G401.6 (cell line): ENCODE measurements at regions not wholly inside any gene's neighbourhood (a gene's known extent, or its start where the extent isn't known, plus 50 kb on each side); places are given as distances from the start of the nearest gene placed in this dataset.

Experiments used
- FAIRE-seq: peaks from 2 replicates; lab custom pipeline; 2012; peaks lifted over from hg19 to GRCh38; lab: Jason Lieb, UNC

DNA sequence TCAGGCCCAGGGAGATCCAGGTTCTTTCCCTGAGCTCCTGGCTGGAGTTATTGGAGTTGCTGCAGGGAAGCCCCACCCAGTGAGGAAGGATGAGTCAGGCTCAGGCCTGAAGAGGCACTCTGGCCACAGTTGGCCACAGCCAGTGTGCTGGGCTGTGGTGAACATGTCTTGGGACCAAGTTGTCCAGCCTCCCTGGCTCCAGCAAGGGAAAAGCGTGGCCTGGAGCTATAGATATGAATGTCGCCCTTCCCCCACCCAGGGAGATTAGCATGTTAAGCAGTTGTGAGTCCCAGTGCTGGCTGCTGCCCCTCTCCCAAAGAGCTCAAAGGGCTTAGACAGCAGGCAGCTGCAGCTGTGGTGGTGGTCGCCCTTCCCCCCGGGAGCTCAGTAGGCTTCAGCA lies 963.2 kb downstream of the ROBO2 start:
- FAIRE-seq: no peak

DNA sequence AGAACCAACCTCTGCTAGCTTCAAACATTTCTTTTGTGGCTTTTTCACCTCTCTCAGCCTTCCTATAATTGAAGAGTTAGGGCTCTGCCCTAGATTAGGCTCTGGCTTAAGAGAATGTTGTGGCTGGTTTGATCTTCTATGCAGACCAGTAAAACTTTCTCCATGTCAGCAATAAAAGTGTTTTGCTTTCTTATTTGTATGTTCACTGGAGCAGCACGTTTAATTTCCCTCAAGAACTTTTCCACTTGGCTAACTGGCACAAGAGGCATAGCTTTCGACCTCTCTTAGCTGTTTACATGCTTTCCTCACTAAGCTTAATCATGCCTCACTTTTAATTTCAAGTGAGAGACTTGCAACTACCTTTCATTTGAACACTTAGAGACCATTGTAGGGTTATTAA lies 964.7 kb downstream of the ROBO2 start:
- no peak for FAIRE-seq

DNA sequence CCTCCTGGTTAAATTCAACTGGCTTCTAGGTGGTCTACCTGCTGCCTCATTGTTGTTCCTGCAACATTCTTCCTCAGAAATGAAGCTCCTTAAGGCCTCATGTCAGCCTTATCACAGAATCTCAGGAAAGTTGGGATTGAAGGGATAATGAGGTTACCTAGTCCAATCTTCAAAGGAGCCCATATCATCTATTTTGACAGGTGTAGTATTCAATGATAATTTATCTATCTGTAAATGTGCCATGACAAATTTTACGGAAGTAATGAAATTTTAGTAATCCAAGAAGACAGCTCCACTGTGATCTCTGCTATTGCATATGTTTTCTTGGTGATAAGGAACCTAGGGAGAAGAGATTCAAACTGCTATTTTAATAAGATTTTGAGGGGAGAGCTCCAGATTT lies 973.8 kb downstream of the ROBO2 start:
- FAIRE-seq: no peak

DNA sequence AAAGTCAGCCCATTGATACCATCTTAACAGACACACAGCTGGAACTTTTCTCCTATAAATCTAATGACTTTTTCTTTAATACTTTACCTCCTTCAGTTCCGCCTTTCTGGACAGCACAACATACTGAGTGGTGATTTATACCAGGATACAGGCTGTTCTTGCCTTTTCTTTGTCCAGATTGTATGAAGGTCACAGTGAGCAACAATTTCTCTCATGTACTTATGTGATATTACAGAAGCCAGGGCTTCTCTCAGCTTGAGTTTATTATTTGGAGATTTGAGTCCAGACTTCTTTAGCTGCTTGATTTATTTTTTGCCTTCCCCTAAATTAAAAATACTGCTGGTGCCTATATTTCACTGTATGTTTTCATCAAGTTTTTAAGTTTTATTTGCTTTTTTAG lies 976.0 kb downstream of the ROBO2 start:
- FAIRE-seq: no peak

- no peak for FAIRE-seq
Measured at GRCh38 chr3:78021710-78022109, 981.8 kb downstream of the ROBO2 start.

- FAIRE-seq: no peak
Measured at GRCh38 chr3:78022232-78022631, 982.3 kb downstream of the ROBO2 start.

- FAIRE-seq: no peak
Measured at GRCh38 chr3:78023257-78023656, 983.4 kb downstream of the ROBO2 start.

GRCh38 chr3:78025916-78026315 lies 986.0 kb downstream of the ROBO2 start:
- FAIRE-seq: no peak

DNA sequence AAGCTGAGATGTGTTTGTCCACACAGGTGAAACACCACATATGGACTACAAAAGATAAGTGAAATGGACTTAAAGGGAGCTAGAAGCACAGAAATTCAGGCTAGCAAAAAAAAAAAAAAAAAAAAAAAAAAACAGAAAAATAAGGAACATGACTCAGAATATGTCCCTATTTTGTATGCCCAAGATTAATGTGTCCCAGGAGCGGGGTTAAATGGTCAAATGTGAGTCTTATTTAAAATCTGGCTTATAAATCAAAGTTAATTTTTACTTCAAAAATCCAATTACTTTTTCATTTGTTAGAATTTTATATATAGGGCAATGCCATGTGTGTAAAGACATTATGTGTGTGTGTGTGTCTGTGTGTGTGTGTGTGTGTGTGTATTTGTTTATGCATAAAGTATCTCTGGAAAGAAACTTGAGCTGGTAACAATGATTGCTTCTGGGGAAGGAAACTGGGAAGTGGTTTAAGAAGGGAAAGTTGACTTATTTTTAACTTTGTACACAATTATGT lies 986.5 kb downstream of the ROBO2 start:
- FAIRE-seq: no peak

- no peak for FAIRE-seq
Measured at GRCh38 chr3:78029775-78030174, 989.9 kb downstream of the ROBO2 start.

DNA sequence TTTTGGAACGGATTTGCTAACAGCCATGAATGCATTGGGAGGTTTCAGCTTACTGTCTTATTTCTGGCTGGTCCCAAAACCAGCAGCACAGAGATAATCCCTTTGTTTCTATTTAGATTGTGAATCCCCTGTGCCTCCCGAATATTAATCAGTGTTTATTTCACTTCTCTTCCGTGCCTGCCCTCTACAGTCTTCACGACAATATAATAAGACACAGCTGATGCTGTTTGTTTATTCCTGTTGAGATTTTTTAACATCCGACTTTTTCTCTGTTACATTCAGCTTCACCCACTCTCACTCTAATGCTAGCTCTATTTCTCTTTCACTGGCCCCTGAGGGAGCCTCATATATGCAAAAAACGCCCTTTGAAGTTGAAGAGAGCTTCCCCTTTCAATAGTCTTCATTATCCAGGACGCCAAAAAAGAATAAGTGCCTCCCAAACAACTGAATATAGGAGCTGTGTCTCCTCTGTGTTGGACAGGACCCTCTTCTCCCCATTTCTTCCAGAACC lies 995.3 kb downstream of the ROBO2 start:
- no peak for FAIRE-seq

DNA sequence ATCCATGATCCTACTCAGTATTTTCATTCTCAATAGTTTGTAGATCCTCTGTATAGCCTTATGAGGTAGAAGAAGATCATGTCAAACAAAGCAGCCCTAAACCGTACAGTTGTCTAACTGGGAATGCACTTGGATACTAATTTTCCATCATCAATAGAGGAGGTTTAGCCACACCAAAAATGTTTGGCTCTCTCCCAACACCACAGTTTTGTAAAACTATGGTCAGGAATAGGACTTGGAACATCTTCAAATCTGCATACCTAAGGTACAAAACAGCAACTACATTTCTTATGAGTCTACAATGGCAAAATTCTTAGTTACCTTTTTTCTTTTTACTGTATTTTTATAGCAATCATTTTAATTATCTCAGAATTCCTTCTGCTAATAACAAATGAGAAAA lies 1001.6 kb downstream of the ROBO2 start:
- no peak for FAIRE-seq

DNA sequence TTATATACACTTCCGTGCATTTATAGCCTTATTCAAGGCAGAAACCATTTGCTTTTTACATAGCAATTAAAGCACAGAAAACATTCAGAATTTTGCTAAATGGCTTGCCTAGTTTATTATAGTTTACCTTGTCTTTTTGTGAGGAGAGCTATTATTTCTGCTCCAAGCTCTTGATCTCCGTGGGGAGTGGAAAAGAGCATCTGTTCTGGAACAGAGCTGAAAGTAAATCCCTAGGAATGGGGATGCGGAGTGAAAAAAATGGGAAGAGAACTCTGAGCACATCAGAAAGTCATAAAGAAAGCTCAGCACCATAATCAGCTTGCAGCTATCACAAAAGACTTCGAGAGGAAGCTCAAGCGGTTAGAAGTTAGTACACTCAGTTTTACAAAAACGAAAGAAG lies 1006.7 kb downstream of the ROBO2 start:
- no peak for FAIRE-seq

- no peak for FAIRE-seq
Measured at GRCh38 chr3:78048698-78049097, 1008.8 kb downstream of the ROBO2 start.

GRCh38 chr3:78049521-78049920 lies 1009.6 kb downstream of the ROBO2 start:
- no peak for FAIRE-seq

GRCh38 chr3:78050276-78051065 lies 1010.6 kb downstream of the ROBO2 start:
- FAIRE-seq: no peak

- no peak for FAIRE-seq
Measured at GRCh38 chr3:78052746-78053145, 1012.8 kb downstream of the ROBO2 start.

GRCh38 chr3:78066287-78066686 lies 1026.4 kb downstream of the ROBO2 start:
- no peak for FAIRE-seq

DNA sequence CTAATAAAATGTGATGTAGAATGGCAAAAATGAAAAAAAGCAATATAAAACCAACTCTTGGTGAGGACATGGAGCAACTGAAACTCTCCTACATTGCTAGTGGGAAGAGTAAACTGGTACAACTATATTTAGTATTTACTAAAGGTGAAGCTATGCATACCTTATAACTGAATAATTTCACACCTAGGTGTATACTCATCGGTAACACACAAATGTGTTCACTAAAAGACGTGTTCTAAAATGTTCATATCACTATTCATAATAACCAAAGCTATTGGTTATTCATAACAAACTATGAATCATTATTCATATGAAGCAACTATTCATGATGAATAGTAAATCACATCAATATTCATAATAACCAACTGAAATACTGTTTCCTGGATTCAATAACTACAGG lies 1030.3 kb downstream of the ROBO2 start:
- FAIRE-seq: no peak

DNA sequence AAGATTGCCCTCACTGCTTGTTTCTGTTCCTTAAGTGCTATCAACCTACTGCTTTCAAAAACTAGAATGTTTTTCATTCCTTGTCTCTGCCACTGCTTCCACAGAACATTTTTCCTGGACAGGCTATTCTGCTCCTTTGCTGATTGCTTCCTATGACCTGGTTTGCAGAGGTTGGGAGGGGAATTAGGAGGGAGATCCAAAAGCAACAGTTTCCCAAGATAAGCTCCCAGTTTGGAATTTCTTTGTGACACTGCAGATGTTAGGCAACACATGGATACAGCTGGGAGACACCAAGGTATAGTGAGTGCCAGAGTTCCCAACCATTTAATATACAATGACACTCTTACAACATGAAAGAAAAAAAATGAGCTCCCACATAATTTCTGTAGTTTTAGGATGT lies 1036.5 kb downstream of the ROBO2 start:
- no peak for FAIRE-seq

- no peak for FAIRE-seq
Measured at GRCh38 chr3:78077178-78077577, 1037.3 kb downstream of the ROBO2 start.

GRCh38 chr3:78077842-78078241 lies 1037.9 kb downstream of the ROBO2 start:
- no peak for FAIRE-seq

GRCh38 chr3:78079514-78079913 lies 1039.6 kb downstream of the ROBO2 start:
- FAIRE-seq: no peak

GRCh38 chr3:78086150-78086549 lies 1046.3 kb downstream of the ROBO2 start:
- FAIRE-seq: no peak
